GM23248 (cell line): ENCODE measurements at regions not wholly inside any gene's neighbourhood (a gene's known extent, or its start where the extent isn't known, plus 50 kb on each side); places are given as distances from the start of the nearest gene placed in this dataset.

Source experiments
- DNase-seq: peaks from one replicate; pipeline ENCODE4 v3.0.0-alpha.2; 2015
- H2AFZ ChIP-seq: fragments of 200-600 bp; sonication (generic); 2 replicates; pipeline ENCODE4 v1.6.1; 2016; ENCODE audit warnings: antibody characterized with exemption
- H3F3A ChIP-seq: fragments of 200-600 bp; sonication (generic); 2 replicates; pipeline ENCODE4 v1.6.1; 2016; ENCODE audit warnings: mild to moderate bottlenecking, antibody characterized with exemption, mixed run types; ENCODE audit not compliant: insufficient read depth
- H3K27ac ChIP-seq: fragments of 200-600 bp; sonication (generic); 2 replicates; pipeline ENCODE4 v1.5.1; 2016; ENCODE audit warnings: mild to moderate bottlenecking
- H3K27me3 ChIP-seq: fragments of 200-600 bp; sonication (generic); replicated peaks from 2 replicates; pipeline ENCODE4 v1.6.1; 2016; ENCODE audit warnings: mild to moderate bottlenecking; ENCODE audit not compliant: insufficient read depth
- H3K36me3 ChIP-seq: fragments of 200-600 bp; sonication (generic); 2 replicates; pipeline ENCODE4 v1.6.1; 2016; ENCODE audit warnings: low read depth, mild to moderate bottlenecking
- H3K4me1 ChIP-seq: fragments of 200-600 bp; sonication (generic); 2 replicates; pipeline ENCODE4 v1.6.1; 2016; ENCODE audit warnings: mild to moderate bottlenecking; ENCODE audit not compliant: insufficient read depth
- H3K4me2 ChIP-seq: fragments of 200-600 bp; sonication (generic); one replicate; pipeline ENCODE4 v1.6.1; 2016; ENCODE audit warnings: mild to moderate bottlenecking; ENCODE audit not compliant: unreplicated experiment
- H3K4me3 ChIP-seq: fragments of 200-600 bp; sonication (generic); 2 replicates; pipeline ENCODE4 v1.5.1; 2016; ENCODE audit warnings: mild to moderate bottlenecking
- H3K79me2 ChIP-seq: fragments of 200-600 bp; sonication (generic); 2 replicates; pipeline ENCODE4 v1.6.1; 2016; ENCODE audit warnings: mild to moderate bottlenecking; ENCODE audit not compliant: insufficient read depth
- H3K9ac ChIP-seq: fragments of 200-600 bp; sonication (generic); 2 replicates; pipeline ENCODE4 v1.6.1; 2016; ENCODE audit warnings: mild to moderate bottlenecking
- H3K9me2 ChIP-seq: fragments of 200-600 bp; sonication (generic); 2 replicates; pipeline ENCODE4 v1.6.1; 2016; ENCODE audit warnings: mixed run types, mild to moderate bottlenecking, moderate library complexity; ENCODE audit not compliant: insufficient read depth
- H3K9me3 ChIP-seq: fragments of 200-600 bp; sonication (generic); one replicate; pipeline ENCODE4 v1.6.1; 2017; ENCODE audit warnings: low read depth
- H4K20me1 ChIP-seq: fragments of 200-600 bp; sonication (generic); 2 replicates; pipeline ENCODE4 v1.6.0; 2016; ENCODE audit not compliant: insufficient read depth
- EZH2 ChIP-seq: fragments of 200-600 bp; sonication (generic); IDR thresholded peaks from 2 replicates; pipeline ENCODE4 v1.6.1; 2018; ENCODE audit warnings: antibody characterized with exemption, mild to moderate bottlenecking; ENCODE audit not compliant: insufficient read depth, poor library complexity, severe bottlenecking
- EZH2phosphoT487 ChIP-seq: fragments of 200-600 bp; sonication (generic); IDR thresholded peaks from 2 replicates; pipeline ENCODE4 v1.6.1; 2018; ENCODE audit warnings: antibody characterized with exemption, moderate library complexity, mild to moderate bottlenecking, low read depth; ENCODE audit not compliant: insufficient read depth
- WGBS, 2 experiments: methylation state at CpG; one replicate each; pipeline ENCODE4 v1.1.6; 2015 to 2017; ENCODE audit warnings: low lambda C conversion rate in 2 of 2, low coverage in 1 of 2; ENCODE audit errors: missing lambda C conversion rate in 2 of 2; 5-methylcytosine and 5-hydroxymethylcytosine counted together
- in situ Hi-C: fragments of 300-500 bp; cut with MboI; formaldehyde crosslinking; loops from 2 replicates; pipeline ENCODE4 v1.15.0; 2020

DNA sequence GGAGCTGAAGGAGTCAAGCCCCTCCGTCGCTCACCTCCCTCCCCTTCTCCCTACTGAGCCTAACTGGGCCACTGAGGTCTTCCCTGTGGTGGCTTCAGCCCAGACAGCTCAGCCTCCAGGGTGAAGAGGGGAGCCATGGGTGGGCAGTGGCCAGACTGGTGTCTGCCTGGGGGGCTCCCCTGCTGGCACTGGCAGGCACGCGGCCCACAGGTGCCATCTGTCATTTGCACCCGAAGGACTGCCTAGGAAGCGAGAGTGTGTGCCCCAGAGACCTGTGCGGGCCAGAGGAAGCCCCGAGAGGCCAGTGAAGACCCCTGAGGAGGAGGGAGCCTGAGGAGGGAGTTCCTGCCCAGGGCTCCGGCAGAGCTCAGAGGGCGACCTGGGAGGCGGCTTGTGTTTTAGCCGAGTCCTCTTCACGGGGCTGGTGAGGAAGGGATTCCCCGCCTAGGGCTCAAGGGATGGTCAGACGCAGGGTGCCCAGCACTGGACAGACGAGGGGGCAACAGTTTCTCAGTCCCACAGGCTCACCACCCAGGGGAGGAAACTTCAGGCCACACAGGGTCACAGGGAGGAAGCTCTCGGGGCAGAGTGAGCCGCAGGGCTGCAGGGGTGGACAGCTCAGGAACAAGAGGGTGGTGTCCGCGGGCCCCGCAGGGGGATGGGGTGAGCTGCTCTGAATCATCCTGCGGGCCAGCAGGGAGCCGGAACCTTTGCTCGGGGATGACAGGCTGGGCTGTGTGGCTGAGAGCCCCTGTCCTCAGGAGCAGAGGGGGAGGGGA, 76.2 kb upstream of the PPP2R2D start:
- no peaks in the 10 kb centered on the region for H3K4me1 ChIP-seq
- H3K4me2 ChIP-seq, result no peak overlapping the region
- H3K9me2 ChIP-seq, result no peaks in the 10 kb centered on the region
- no peak overlapping the region for H3K4me3 ChIP-seq
- no peaks in the 10 kb centered on the region for H3F3A ChIP-seq
- in situ Hi-C loops, result no loop called here
- H3K27ac ChIP-seq, result no peak overlapping the region
- no peaks in the 10 kb centered on the region for H4K20me1 ChIP-seq
- 49 to 52% methylated on average over 16 to 23 of the region's 24 CpGs for WGBS, 2 experiments
- H2AFZ ChIP-seq, result no peak overlapping the region
- TF ChIP-seq EZH2phosphoT487 (no peak), EZH2 (no peak)
- H3K79me2 ChIP-seq, result no peaks in the 10 kb centered on the region
- H3K9ac ChIP-seq, result no peak overlapping the region
- H3K9me3 ChIP-seq, result no peaks in the 10 kb centered on the region
- DNase-seq, result no peak
- no peaks in the 10 kb centered on the region; the same call in 1 of the 2 replicates for H3K27me3 ChIP-seq
- no peaks in the 10 kb centered on the region for H3K36me3 ChIP-seq

DNA sequence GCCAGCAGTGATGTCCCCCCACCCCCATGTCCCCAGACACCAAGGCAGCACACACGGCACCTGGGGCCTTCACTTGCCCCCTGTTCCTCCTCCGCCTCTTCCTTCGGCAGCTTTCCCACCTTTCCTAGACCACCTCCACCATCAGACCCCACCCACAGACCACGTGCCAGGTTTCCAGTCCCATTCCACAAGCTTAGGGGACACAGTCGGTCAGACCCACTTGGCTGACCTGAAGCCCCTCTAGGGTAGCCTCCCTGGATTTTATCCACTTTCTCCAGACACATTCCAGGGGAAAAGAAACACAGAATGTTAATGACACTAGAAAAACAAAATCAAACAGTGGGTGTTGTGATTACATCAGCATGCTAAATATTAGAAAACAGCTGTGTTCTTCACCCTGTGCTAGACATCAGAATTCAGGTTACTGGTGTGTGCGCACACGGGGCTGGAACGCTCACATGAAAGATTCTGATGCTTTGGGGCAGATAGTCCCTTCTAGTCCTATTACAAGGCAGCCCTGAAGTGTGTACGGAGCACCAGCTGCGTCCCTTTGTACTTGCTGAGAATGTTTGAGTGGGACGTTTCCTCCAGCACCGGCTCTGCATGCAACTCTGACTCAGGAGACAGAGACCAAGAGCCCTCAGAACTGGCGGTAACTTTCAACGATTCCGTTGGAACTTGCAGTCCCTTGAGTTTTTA, 75.5 kb upstream of the PPP2R2D start:
- TF ChIP-seq EZH2, result no peak
- no peak for TF ChIP-seq EZH2phosphoT487
- H3K36me3 ChIP-seq, result no peaks in the 10 kb centered on the region
- no peaks in the 10 kb centered on the region for H3K9me2 ChIP-seq
- no peaks in the 10 kb centered on the region for H3F3A ChIP-seq
- H3K4me3 ChIP-seq, result no peak overlapping the region
- no peaks in the 10 kb centered on the region for H4K20me1 ChIP-seq
- no peaks in the 10 kb centered on the region for H3K79me2 ChIP-seq
- no peaks in the 10 kb centered on the region; the same call in 1 of the 2 replicates for H3K27me3 ChIP-seq
- no peaks in the 10 kb centered on the region for H3K9me3 ChIP-seq
- no peak overlapping the region for H2AFZ ChIP-seq
- WGBS, 2 experiments, result 15 to 21% methylated on average over 15 of the region's 15 CpGs
- H3K27ac ChIP-seq, result no peak overlapping the region
- no peaks in the 10 kb centered on the region for H3K4me1 ChIP-seq
- H3K9ac ChIP-seq, result no peak overlapping the region
- in situ Hi-C loops, result no loop called here
- peak; percentile 2 for DNase-seq
- no peak overlapping the region for H3K4me2 ChIP-seq

DNA sequence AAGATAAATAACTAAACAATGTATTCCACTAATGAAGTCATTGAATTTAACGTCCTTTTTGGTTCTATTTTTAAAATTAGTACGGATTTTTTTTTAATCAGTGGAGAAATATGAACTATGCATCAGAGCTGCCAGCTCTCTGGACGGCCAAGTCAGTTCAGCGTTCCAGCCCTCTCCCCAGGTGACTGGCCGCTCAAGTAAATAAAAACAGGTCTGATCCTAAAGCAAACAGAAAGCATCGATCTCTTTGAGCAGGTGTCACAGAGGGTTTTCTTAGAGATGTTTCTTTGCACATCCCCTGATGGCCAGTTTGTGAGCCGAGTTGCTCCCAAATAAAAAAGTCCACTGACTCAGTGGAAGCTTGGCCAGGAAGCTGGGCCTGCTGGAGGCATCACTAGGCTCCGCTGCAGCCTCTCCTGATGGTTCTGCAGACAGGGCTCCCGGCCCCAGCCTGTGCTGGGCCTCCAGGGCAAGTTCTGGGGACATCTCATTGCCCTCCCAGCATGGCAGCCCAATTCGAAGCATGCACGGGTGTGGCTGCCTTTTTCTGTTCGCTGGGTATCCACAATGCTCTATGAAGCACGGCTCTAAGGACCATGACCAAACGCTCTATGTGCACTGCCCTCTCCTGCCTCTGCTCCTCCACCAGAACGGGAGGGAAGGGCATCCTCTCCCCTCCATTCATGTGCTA, 74.7 kb upstream of the PPP2R2D start:
- no peak overlapping the region for H3K27ac ChIP-seq
- no peak for DNase-seq

DNA sequence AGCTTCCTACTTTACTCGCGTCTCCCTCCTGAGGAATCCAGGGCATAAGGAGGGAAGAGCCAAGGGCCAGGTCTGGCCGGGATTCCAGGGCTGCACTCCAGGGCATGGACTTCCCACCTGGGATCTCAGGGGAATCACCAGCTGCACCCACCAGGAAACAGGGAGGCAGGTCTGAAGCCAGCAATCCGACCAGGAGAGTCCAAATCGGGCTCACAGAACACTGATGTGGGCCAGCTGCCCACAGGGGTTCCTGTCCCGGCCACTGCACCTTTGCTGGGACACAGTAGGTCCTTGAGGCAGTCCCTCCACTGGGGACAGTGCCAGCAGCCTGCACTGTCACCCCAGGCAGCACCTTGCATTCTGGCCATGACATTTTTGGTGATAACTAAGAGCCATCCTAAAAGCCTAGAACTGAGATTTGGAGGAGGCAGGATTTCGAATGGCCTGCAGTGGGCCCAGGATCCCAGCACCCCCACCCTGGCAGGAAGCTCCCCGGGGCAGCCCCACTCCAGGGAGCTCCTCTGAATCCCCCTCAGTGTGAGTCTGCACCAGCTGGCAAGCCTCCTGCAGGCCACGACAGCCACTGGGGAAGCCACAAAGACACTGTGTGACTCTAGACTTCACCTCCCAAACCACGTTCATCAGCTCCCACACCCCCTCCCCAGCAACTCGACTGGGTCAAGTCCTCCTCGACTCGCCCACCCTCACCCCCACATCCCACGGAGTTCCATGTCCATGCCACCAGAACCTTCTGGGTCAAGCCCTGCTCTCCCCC, 71.5 kb upstream of the PPP2R2D start:
- Histone ChIP-seq H3K9me3 (no peaks in the 10 kb centered on the region), H3K9me2 (no peaks in the 10 kb centered on the region), H3K4me3 (no peak overlapping the region), H3F3A (no peaks in the 10 kb centered on the region), H4K20me1 (no peaks in the 10 kb centered on the region), H3K36me3 (no peaks in the 10 kb centered on the region), H2AFZ (no peak overlapping the region), H3K27ac (no peak overlapping the region), H3K27me3 (no peaks in the 10 kb centered on the region; the same call in 1 of the 2 replicates), H3K79me2 (no peaks in the 10 kb centered on the region), H3K9ac (no peak overlapping the region), H3K4me1 (no peaks in the 10 kb centered on the region), H3K4me2 (no peak overlapping the region)
- TF ChIP-seq EZH2, result no peak
- no peak for TF ChIP-seq EZH2phosphoT487
- DNase-seq, result no peak
- in situ Hi-C loops, result no loop called here
- 35 to 51% methylated on average over 10 to 14 of the region's 14 CpGs for WGBS, 2 experiments

More for the DNA sequence above, 74.7 kb upstream of the PPP2R2D start:
- Histone ChIP-seq H3K4me2 (no peak overlapping the region), H3K4me1 (no peaks in the 10 kb centered on the region), H2AFZ (no peak overlapping the region), H3K9me2 (no peaks in the 10 kb centered on the region), H3K79me2 (no peaks in the 10 kb centered on the region), H3K9me3 (no peaks in the 10 kb centered on the region), H4K20me1 (no peaks in the 10 kb centered on the region), H3K4me3 (no peak overlapping the region), H3K27me3 (no peaks in the 10 kb centered on the region; the same call in 1 of the 2 replicates), H3F3A (no peaks in the 10 kb centered on the region), H3K36me3 (no peaks in the 10 kb centered on the region), H3K9ac (no peak overlapping the region)
- in situ Hi-C loops, result no loop called here
- TF ChIP-seq EZH2 (no peak), EZH2phosphoT487 (no peak)
- WGBS, 2 experiments, result 14% methylated on average over 15 of the region's 15 CpGs
